ENCODE measurements at regions not wholly inside any gene's neighbourhood (a gene's known extent, or its start where the extent isn't known, plus 50 kb on each side); places are given as distances from the start of the nearest gene placed in this dataset.

DNA sequence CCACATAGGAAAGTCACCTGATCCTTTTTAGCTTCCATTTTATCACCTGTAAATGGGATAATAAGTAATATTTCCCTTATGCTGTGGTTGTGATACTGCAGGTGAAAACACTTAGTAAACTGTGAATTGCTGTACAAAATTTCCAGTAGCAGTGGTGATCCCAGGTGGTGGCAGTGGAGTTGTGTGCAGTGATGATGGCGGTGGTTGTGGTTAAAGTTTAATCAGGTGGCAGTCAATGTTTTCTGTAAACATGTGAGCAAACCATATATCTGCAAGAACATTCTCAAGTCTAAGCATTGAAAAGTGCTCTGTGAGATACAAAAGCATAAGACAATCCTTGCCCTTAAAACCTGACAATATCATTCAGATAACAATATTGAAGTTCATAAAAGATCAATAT is 480.2 kb downstream of the RASEF start:
- TF ChIP-seq, protein P1, sequence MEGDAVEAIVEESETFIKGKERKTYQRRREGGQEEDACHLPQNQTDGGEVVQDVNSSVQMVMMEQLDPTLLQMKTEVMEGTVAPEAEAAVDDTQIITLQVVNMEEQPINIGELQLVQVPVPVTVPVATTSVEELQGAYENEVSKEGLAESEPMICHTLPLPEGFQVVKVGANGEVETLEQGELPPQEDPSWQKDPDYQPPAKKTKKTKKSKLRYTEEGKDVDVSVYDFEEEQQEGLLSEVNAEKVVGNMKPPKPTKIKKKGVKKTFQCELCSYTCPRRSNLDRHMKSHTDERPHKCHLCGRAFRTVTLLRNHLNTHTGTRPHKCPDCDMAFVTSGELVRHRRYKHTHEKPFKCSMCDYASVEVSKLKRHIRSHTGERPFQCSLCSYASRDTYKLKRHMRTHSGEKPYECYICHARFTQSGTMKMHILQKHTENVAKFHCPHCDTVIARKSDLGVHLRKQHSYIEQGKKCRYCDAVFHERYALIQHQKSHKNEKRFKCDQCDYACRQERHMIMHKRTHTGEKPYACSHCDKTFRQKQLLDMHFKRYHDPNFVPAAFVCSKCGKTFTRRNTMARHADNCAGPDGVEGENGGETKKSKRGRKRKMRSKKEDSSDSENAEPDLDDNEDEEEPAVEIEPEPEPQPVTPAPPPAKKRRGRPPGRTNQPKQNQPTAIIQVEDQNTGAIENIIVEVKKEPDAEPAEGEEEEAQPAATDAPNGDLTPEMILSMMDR (IDR thresholded peaks at IDR 0.05), result no peak
- TF ChIP-seq POLR2A (IDR thresholded peaks at IDR 0.05), result no peak
- no peak for TF ChIP-seq POLR2AphosphoS5 (IDR thresholded peaks at IDR 0.05)

All from breast epithelium (tissue), 3 donors.